ENCODE measurements at regions not wholly inside any gene's neighbourhood (a gene's known extent, or its start where the extent isn't known, plus 50 kb on each side); places are given as distances from the start of the nearest gene placed in this dataset.

- TF ChIP-seq CTCF (IDR thresholded peaks at IDR 0.05) (no peak), POLR2A (IDR thresholded peaks at IDR 0.05) (no peak)
These were observed 979.1 kb downstream of the TECRL start for GRCh38 chr4:63430105-63430504.

All from Peyer's patch (tissue), 4 donors.